H1 (cell line): ENCODE measurements at regions not wholly inside any gene's neighbourhood (a gene's known extent, or its start where the extent isn't known, plus 50 kb on each side); places are given as distances from the start of the nearest gene placed in this dataset.

Experiments
- CTCF ChIA-PET: fragments of 300-600 bp; sonication (Branson Sonifier 250); formaldehyde crosslinking; loops from one replicate; lab custom pipeline; 2021; ENCODE audit not compliant: partially characterized antibody; lab: Charles Lee
- POLR2A ChIA-PET: fragments of 300-600 bp; sonication (Branson Sonifier 250); formaldehyde crosslinking; loops from one replicate; lab custom pipeline; 2021; ENCODE audit warnings: inconsistent platforms; ENCODE audit not compliant: partially characterized antibody; lab: Charles Lee
- DNase-seq, 2 experiments: peaks; one replicate each; pipeline versions ENCODE4 v3.0.0 to v3.0.0-alpha.2; 2010 to 2022; ENCODE audit warnings: low spot score in 2 of 2, low read depth in 1 of 2, mixed read lengths in 1 of 2
- FAIRE-seq: peaks from 2 replicates; lab custom pipeline; 2011; peaks lifted over from hg19 to GRCh38; lab: Jason Lieb, UNC
- H2AFZ ChIP-seq: 2 replicates; pipeline ENCODE4 v1.8.1; 2012; ENCODE audit warnings: low read length, inconsistent platforms
- H2AK5ac ChIP-seq: 2 replicates; pipeline ENCODE4 v1.6.1; 2013; ENCODE audit warnings: low read depth, low read length
- H2BK120ac ChIP-seq: replicated peaks from 2 replicates; pipeline ENCODE3; 2013; ENCODE audit warnings: low read depth, low read length, inconsistent platforms
- H2BK12ac ChIP-seq: 2 replicates; pipeline ENCODE4 v1.6.1; 2013; ENCODE audit warnings: low read depth, low read length
- H2BK15ac ChIP-seq: 2 replicates; pipeline ENCODE4 v1.6.1; 2013; ENCODE audit warnings: low read length
- H2BK20ac ChIP-seq: 2 replicates; pipeline ENCODE4 v1.6.1; 2013; ENCODE audit warnings: low read length
- H2BK5ac ChIP-seq: 2 replicates; pipeline ENCODE4 v1.6.1; 2013; ENCODE audit warnings: low read depth, low read length
- H3K14ac ChIP-seq: 2 replicates; pipeline ENCODE4 v1.6.1; 2013; ENCODE audit warnings: inconsistent platforms; ENCODE audit not compliant: insufficient read length
- H3K18ac ChIP-seq: 2 replicates; pipeline ENCODE4 v1.6.1; 2013; ENCODE audit warnings: low read length; ENCODE audit errors: extremely low read depth
- H3K23ac ChIP-seq: 2 replicates; pipeline ENCODE4 v1.6.1; 2013; ENCODE audit warnings: inconsistent platforms; ENCODE audit not compliant: insufficient read length
- H3K23me2 ChIP-seq: 2 replicates; pipeline ENCODE4 v1.6.1; 2013; ENCODE audit warnings: low read depth, low read length
- H3K27ac ChIP-seq: 2 replicates; pipeline ENCODE4 v1.6.1; 2011; ENCODE audit warnings: low read depth, low read length, inconsistent platforms
- H3K27me3 ChIP-seq, 4 experiments: replicated peaks in 1 of 4; 1 replicate in 1 of 4; 2 replicates in 3 of 4; pipeline versions ENCODE4 v1.6.1 to v1.8.1; 2011 to 2013; ENCODE audit warnings: low read length in 3 of 4, mild to moderate bottlenecking in 3 of 4, inconsistent platforms in 2 of 4, mixed read lengths in 2 of 4, moderate library complexity in 1 of 4; ENCODE audit not compliant: control insufficient read depth in 3 of 4, insufficient read depth in 3 of 4; ENCODE audit errors: extremely low read depth in 1 of 4
- H3K36me3 ChIP-seq, 4 experiments: 2 replicates each; pipeline versions ENCODE4 v1.6.1 to v1.8.1; 2011 to 2013; ENCODE audit warnings: mild to moderate bottlenecking in 4 of 4, low read length in 3 of 4, moderate library complexity in 2 of 4, control low read depth in 1 of 4, inconsistent platforms in 1 of 4; ENCODE audit not compliant: insufficient read depth in 4 of 4, control insufficient read depth in 2 of 4
- H3K4ac ChIP-seq: replicated peaks from 2 replicates; pipeline ENCODE3; 2013; ENCODE audit warnings: low read length, low read depth, mixed read lengths, inconsistent platforms; ENCODE audit not compliant: insufficient read length
- H3K4me1 ChIP-seq, 4 experiments: replicated peaks in 1 of 4; 1 replicate in 1 of 4; 2 replicates in 3 of 4; pipeline versions ENCODE4 v1.6.1 to v1.8.1; 2011 to 2013; ENCODE audit warnings: low read length in 3 of 4, inconsistent platforms in 2 of 4, mixed read lengths in 1 of 4; ENCODE audit not compliant: insufficient read depth in 4 of 4, control insufficient read depth in 3 of 4
- H3K4me2 ChIP-seq, 2 experiments: 2 replicates each; pipeline versions ENCODE4 v1.6.1 to v1.8.1; 2011 to 2013; ENCODE audit warnings: low read depth in 2 of 2, low read length in 2 of 2, control low read depth in 1 of 2, inconsistent platforms in 1 of 2, mild to moderate bottlenecking in 1 of 2; ENCODE audit not compliant: insufficient read depth in 1 of 2
- H3K4me3 ChIP-seq, 4 experiments: fragments of 200-600, 300-600 bp in 1 of 4; sonication (generic), shearing (Covaris generic), sonication (Bioruptor Twin) in 1 of 4; 2 replicates each; pipeline versions ENCODE4 v1.5.1 to v1.8.1; 2011 to 2016; ENCODE audit warnings: low read length in 4 of 4, low read depth in 3 of 4, control low read depth in 2 of 4, inconsistent platforms in 2 of 4, mild to moderate bottlenecking in 2 of 4, mixed read lengths in 1 of 4, moderate library complexity in 1 of 4; ENCODE audit not compliant: insufficient read depth in 2 of 4; ENCODE audit errors: extremely low read depth in 1 of 4
- H3K56ac ChIP-seq: replicated peaks from 2 replicates; pipeline ENCODE3; 2013; ENCODE audit warnings: low read depth, mild to moderate bottlenecking, mixed read lengths, low read length, inconsistent platforms; ENCODE audit not compliant: insufficient read length
- H3K79me1 ChIP-seq: 2 replicates; pipeline ENCODE4 v1.6.1; 2013; ENCODE audit warnings: low read depth, low read length, control low read depth
- H3K79me2 ChIP-seq, 2 experiments: 2 replicates each; pipeline versions ENCODE4 v1.6.1 to v1.8.1; 2012 to 2013; ENCODE audit warnings: low read length in 2 of 2, mild to moderate bottlenecking in 2 of 2, inconsistent platforms in 1 of 2; ENCODE audit not compliant: insufficient read depth in 2 of 2, control insufficient read depth in 1 of 2
- H3K9ac ChIP-seq, 4 experiments: replicated peaks in 1 of 4; 1 replicate in 1 of 4; 2 replicates in 3 of 4; pipeline versions ENCODE4 v1.6.1 to v1.8.1; 2011 to 2013; ENCODE audit warnings: low read depth in 3 of 4, low read length in 3 of 4, control low read depth in 2 of 4, mild to moderate bottlenecking in 2 of 4, moderate library complexity in 2 of 4, inconsistent platforms in 1 of 4; ENCODE audit errors: extremely low read depth in 1 of 4
- H3K9me3 ChIP-seq, 2 experiments: 2 replicates each; pipeline versions ENCODE4 v1.6.1 to v1.8.1; 2012 to 2013; ENCODE audit warnings: mild to moderate bottlenecking in 2 of 2, moderate library complexity in 2 of 2, control low read depth in 1 of 2, inconsistent platforms in 1 of 2, low read depth in 1 of 2, low read length in 1 of 2, mixed read lengths in 1 of 2; ENCODE audit not compliant: insufficient read depth in 2 of 2
- H4K20me1 ChIP-seq, 2 experiments: replicated peaks in 1 of 2; 2 replicates each; pipeline versions ENCODE3 to v1.8.1; 2011 to 2013; ENCODE audit warnings: inconsistent platforms in 2 of 2, low read length in 2 of 2, mild to moderate bottlenecking in 1 of 2; ENCODE audit not compliant: insufficient read depth in 2 of 2, control insufficient read depth in 1 of 2
- H4K5ac ChIP-seq: 2 replicates; pipeline ENCODE4 v1.6.1; 2013; ENCODE audit warnings: low read length, low read depth, mixed read lengths, inconsistent platforms; ENCODE audit not compliant: insufficient read length
- H4K8ac ChIP-seq: 2 replicates; pipeline ENCODE4 v1.8.0; 2013; ENCODE audit warnings: mild to moderate bottlenecking, moderate library complexity, low read length, inconsistent platforms; ENCODE audit not compliant: insufficient read depth; ENCODE audit errors: extremely low read depth
- H4K91ac ChIP-seq: replicated peaks from 2 replicates; pipeline ENCODE3; 2013; ENCODE audit warnings: low read length, mixed read lengths, inconsistent platforms; ENCODE audit not compliant: insufficient read length
- CHD2 ChIP-seq: IDR thresholded peaks from 2 replicates; pipeline ENCODE4 v1.6.1; 2012; ENCODE audit warnings: low read length, improper control_type of control experiment
- CTBP2 ChIP-seq: IDR thresholded peaks from 2 replicates; pipeline ENCODE4 v1.7.0; 2011; ENCODE audit warnings: borderline replicate concordance, mild to moderate bottlenecking, moderate library complexity, mixed read lengths, low read length; ENCODE audit not compliant: insufficient read depth, insufficient read length
- EGR1 ChIP-seq: IDR thresholded peaks from 2 replicates; pipeline ENCODE4 v1.6.1; 2011; ENCODE audit warnings: low read depth, low read length, borderline replicate concordance
- EP300 ChIP-seq, 2 experiments: IDR thresholded peaks; 1 replicate in 1 of 2; 2 replicates in 1 of 2; pipeline ENCODE4 v1.6.1; 2011 to 2012; ENCODE audit warnings: low read depth in 2 of 2, low read length in 2 of 2, mild to moderate bottlenecking in 2 of 2, borderline replicate concordance in 1 of 2, inconsistent platforms in 1 of 2, moderate library complexity in 1 of 2
- HDAC6 ChIP-seq: IDR thresholded peaks from one replicate; pipeline ENCODE4 v1.7.1; 2012; ENCODE audit warnings: low read depth, mild to moderate bottlenecking, inconsistent platforms, low read length, moderate library complexity
- RNF2 ChIP-seq: fragments of 200-900, 300-1000 bp; sonication (generic); IDR thresholded peaks from 2 replicates; pipeline ENCODE4 v1.7.1; 2016; ENCODE audit warnings: borderline replicate concordance, low read depth, mild to moderate bottlenecking, antibody characterized with exemption, low read length; ENCODE audit not compliant: poor library complexity, severe bottlenecking; ENCODE audit errors: missing control alignments
- SIN3A ChIP-seq, 2 experiments: IDR thresholded peaks in 1 of 2; conservative IDR thresholded peaks in 1 of 2; 2 replicates each; pipeline ENCODE4 v1.6.1; 2011 to 2012; ENCODE audit warnings: low read length in 2 of 2, improper control_type of control experiment in 1 of 2, low read depth in 1 of 2, mild to moderate bottlenecking in 1 of 2
- SP2 ChIP-seq: IDR thresholded peaks from 2 replicates; pipeline ENCODE4 v1.6.1; 2012; ENCODE audit warnings: mild to moderate bottlenecking, low read length, inconsistent platforms
- SUZ12 ChIP-seq: fragments of 200-600 bp; sonication (generic); IDR thresholded peaks from 2 replicates; pipeline ENCODE4 v1.6.1; 2012; ENCODE audit warnings: mild to moderate bottlenecking, inconsistent platforms, low read length, moderate library complexity, mixed read lengths
- TAF7 ChIP-seq: optimal IDR thresholded peaks from 2 replicates; pipeline ENCODE3; 2011; ENCODE audit warnings: low read depth, mild to moderate bottlenecking, inconsistent platforms, low read length, moderate library complexity, borderline replicate concordance
- WGBS, 2 experiments: shearing (Covaris generic) in 1 of 2; methylation state at CpG; one replicate each; pipeline versions ENCODE4 v1.1.6 to v1.1.7; 2013 to 2015; ENCODE audit warnings: low lambda C conversion rate in 2 of 2, mixed read lengths in 2 of 2, inconsistent platforms in 1 of 2, low coverage in 1 of 2, missing lambda C conversion rate in 1 of 2; ENCODE audit not compliant: insufficient replicate concordance in 2 of 2, insufficient coverage in 1 of 2, insufficient read length in 1 of 2; ENCODE audit errors: extremely low coverage in 1 of 2, missing lambda C conversion rate in 1 of 2; 5-methylcytosine and 5-hydroxymethylcytosine counted together
- TF ChIP-seq, protein P1 (sequence below): IDR thresholded peaks from 2 replicates; pipeline ENCODE4 v1.6.1; 2011; ENCODE audit warnings: low read depth, mild to moderate bottlenecking, low read length; ENCODE audit not compliant: insufficient read depth

DNA sequence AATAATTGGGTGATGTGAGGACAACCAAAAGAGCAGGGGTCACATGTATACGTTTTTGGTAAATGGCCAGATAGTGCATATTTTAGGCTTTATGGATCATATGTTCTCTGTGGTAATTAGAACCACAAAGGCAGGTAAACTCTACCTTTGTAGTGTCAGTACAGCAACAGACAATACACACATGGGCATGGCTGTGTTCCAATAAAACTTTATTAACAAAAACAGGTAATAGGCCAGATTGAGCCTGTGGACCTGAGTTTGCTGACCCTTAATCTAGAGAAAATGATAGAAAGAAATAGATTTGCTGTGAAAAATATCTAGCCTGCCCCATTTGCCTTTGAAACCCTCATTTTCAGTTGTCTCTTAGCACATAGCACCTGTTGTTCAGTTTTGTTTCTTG lies 177.2 kb upstream of the CXCR4 start:
- Histone ChIP-seq H2BK5ac (no peak overlapping the region), H3K36me3 (no peaks in the 10 kb centered on the region), H3K56ac (no peak overlapping the region), H3K4me3 (no peak overlapping the region), H3K4me1 (no peaks in the 10 kb centered on the region), H3K9me3 (no peaks in the 10 kb centered on the region), H3K27ac (no peak overlapping the region), H2AFZ (no peak overlapping the region), H3K9ac (no peak overlapping the region), H2BK12ac (no peak overlapping the region), H3K4ac (no peak overlapping the region), H2AK5ac (no peak overlapping the region), H3K79me2 (no peaks in the 10 kb centered on the region), H2BK15ac (no peak overlapping the region), H3K27me3 (no peaks in the 10 kb centered on the region), H2BK20ac (no peak overlapping the region), H3K23ac (no peak overlapping the region), H3K14ac (no peak overlapping the region), H2BK120ac (no peak overlapping the region), H4K5ac (no peak overlapping the region), H3K4me2 (no peak overlapping the region), H4K20me1 (no peaks in the 10 kb centered on the region), H3K23me2 (no peaks in the 10 kb centered on the region), H3K79me1 (no peaks in the 10 kb centered on the region), H4K8ac (no peak overlapping the region), H3K18ac (no peak overlapping the region), H4K91ac (no peak overlapping the region)
- DNase-seq (no peak), FAIRE-seq (no peak)
- ChIA-PET POLR2A (no interaction called here), CTCF (interaction anchor here (1.2 to 1.5 kb wide), 3 partner anchors 9 to 381 kb away, joined by 3 to 5 read pairs (median 3); no protein-coding TSS in a partner anchor)
- 90% methylated on average over 1 of the region's 1 CpG; no CpG with 5 or more reads in 1 of the 2 experiments for WGBS, 2 experiments
- TF ChIP-seq EGR1 (no peak), SP2 (no peak), EP300 (IDR thresholded peaks at IDR 0.05; ENCODE audit: borderline replicate concordance in 1 of 2, low read depth in 2 of 2, low read length in 2 of 2) (no peak), SUZ12 (no peak), HDAC6 (no peak), CTBP2 (no peak), SIN3A (conservative IDR thresholded peaks at IDR 0.05 in 1 of 2, IDR thresholded peaks at IDR 0.05 in 1 of 2; ENCODE audit: low read depth in 1 of 2, low read length in 2 of 2) (no peak), TAF7 (no peak), CHD2 (no peak), RNF2 (no peak)
- TF ChIP-seq, protein P1, sequence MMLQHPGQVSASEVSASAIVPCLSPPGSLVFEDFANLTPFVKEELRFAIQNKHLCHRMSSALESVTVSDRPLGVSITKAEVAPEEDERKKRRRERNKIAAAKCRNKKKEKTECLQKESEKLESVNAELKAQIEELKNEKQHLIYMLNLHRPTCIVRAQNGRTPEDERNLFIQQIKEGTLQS, result no peak
